GM13976 (cell line): ENCODE measurements at regions not wholly inside any gene's neighbourhood (a gene's known extent, or its start where the extent isn't known, plus 50 kb on each side); places are given as distances from the start of the nearest gene placed in this dataset.

ENCODE experiments used
- DNase-seq: peaks from one replicate; pipeline ENCODE4 v3.0.0; 2012; ENCODE audit warnings: low spot score
- in situ Hi-C: fragments of 300-500 bp; cut with MboI; formaldehyde crosslinking; loops from one replicate; pipeline ENCODE4 v1.12.0; 2022; ENCODE audit warnings: low sequenced_read_pairs, mixed read lengths, inconsistent platforms; ENCODE audit not compliant: unreplicated experiment
- TF ChIP-seq, protein P1 (sequence below): IDR thresholded peaks from 2 replicates; pipeline ENCODE4 v1.5.1; 2012; ENCODE audit warnings: borderline replicate concordance, mild to moderate bottlenecking; ENCODE audit not compliant: insufficient read depth; ENCODE audit errors: extremely low read depth, missing control alignments, control extremely low read depth

DNA sequence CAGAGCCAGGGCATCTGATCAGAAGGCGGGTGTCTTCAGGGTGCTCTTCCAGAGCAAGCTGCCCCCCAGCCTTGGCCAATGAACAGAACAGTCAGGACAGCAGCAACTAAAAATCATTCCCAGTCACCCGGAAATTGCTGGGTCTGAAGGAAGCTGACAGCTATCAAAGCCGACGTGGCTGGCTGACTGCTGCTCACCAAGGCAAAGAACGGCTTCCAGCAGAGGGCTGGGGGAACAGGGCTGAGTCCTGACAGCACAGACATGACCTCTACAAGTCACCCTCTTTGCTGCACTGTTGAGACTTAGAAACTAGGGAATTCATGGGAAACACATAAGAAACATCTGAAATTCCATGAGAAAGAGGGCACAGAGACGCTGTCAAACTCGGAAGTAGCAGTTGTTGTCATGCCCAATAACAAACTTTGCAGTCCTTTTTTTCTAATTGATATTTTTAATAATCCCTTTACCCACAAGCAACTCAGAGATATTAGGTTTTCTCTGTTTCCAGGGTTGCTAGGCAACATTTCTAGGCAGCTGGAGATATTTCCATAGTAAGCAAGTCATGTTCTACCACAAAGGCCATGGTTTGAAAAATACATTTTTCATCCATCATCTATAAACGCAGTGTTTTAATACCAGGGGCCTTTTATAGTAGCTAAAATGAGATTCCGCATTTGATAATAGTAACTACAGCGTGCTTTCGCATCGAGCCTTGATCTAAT, 365.2 kb downstream of the SEC23A start:
- in situ Hi-C loops: no loop called here

DNA sequence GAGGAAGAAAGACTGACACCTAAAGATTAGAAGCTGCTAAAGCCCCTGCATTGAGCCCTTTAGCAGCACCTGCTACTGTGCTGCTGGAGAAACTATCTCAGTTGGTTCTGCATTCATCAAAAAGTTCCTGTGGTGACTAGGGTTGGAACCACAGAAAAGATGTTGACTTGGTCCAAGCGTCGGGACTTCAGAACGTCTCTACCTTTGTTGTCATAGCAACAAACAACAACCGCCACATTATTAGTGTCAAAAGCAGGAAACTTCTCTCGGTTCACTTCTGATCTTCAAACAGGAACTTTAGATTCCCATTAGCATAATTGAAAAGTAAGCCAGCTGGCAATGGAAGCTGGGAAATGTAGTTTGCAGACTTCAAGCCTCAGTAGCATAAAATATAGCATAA, 368.0 kb downstream of the SEC23A start:
- in situ Hi-C loops: no loop called here
- TF ChIP-seq, protein P1, sequence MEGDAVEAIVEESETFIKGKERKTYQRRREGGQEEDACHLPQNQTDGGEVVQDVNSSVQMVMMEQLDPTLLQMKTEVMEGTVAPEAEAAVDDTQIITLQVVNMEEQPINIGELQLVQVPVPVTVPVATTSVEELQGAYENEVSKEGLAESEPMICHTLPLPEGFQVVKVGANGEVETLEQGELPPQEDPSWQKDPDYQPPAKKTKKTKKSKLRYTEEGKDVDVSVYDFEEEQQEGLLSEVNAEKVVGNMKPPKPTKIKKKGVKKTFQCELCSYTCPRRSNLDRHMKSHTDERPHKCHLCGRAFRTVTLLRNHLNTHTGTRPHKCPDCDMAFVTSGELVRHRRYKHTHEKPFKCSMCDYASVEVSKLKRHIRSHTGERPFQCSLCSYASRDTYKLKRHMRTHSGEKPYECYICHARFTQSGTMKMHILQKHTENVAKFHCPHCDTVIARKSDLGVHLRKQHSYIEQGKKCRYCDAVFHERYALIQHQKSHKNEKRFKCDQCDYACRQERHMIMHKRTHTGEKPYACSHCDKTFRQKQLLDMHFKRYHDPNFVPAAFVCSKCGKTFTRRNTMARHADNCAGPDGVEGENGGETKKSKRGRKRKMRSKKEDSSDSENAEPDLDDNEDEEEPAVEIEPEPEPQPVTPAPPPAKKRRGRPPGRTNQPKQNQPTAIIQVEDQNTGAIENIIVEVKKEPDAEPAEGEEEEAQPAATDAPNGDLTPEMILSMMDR: no peak
- DNase-seq: no peak

More for the DNA sequence above, 365.2 kb downstream of the SEC23A start:
- DNase-seq: no peak
- TF ChIP-seq, protein P1: no peak

- TF ChIP-seq, protein P1: no peak
- in situ Hi-C loops: no loop called here
- no peak for DNase-seq
Measured at GRCh38 chr14:38731962-38732361, 371.1 kb downstream of the SEC23A start.

- TF ChIP-seq, protein P1: no peak
- in situ Hi-C loops: no loop called here
- no peak for DNase-seq
Measured at GRCh38 chr14:38730420-38730819, 372.6 kb downstream of the SEC23A start.

DNA sequence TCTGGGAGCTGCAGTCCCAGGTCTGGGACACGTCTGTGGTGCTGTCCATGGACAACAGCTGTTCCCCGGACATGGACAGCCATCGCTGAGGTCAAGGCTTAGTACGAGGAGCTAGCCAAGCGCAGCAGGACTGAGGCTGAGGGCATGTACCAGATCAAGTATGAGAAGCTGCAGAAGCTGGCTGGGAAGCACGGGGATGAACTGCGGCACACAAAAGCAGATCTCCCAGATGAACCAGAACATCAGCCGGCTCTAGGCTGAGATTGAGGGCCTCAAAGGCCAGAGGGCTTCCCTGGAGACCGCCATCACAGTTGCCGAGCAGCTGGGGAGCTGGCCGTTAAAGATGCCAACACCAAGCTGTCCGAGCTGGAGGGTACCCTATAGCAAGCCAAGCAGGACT, 375.3 kb downstream of the SEC23A start:
- in situ Hi-C loops: no loop called here
- no peak for DNase-seq
- TF ChIP-seq, protein P1: no peak

DNA sequence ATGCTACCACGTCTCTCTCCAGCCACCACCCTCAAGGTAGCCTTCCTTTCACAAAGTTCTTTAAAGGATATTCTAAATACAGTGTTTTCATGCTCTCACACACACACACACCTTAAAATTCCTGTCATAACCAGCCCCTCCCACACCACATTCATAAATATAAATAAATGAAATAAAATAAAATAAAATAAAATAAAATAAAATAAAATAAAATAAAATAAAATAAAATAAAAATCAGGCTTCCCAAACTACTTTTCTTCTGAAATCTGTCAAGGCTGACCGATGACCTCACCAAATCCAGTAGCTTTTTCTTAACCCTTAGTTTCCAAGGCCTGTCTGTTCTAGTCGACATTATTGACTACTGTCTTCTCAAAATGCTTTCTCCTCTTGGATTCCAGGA, 378.4 kb downstream of the SEC23A start:
- DNase-seq: no peak
- in situ Hi-C loops: no loop called here

More for the DNA sequence above, 378.4 kb downstream of the SEC23A start:
- TF ChIP-seq, protein P1: no peak
